K562 (cell line): ENCODE measurements at regions not wholly inside any gene's neighbourhood (a gene's known extent, or its start where the extent isn't known, plus 50 kb on each side); places are given as distances from the start of the nearest gene placed in this dataset.

ENCODE experiments used
- CUX1 ChIP-seq: fragments of 200-800 bp; sonication (Bioruptor generic); IDR thresholded peaks from 2 replicates; pipeline ENCODE4 v1.6.1; 2016; ENCODE audit warnings: missing genetic modification characterization, missing compliant biosample characterization
- HNRNPL ChIP-seq: fragments of 200-400 bp; formaldehyde crosslinking; IDR thresholded peaks from 2 replicates; pipeline ENCODE4 v1.6.1; 2017; ENCODE audit warnings: low read depth, mild to moderate bottlenecking, low read length
- MITF ChIP-seq: IDR thresholded peaks from 2 replicates; pipeline ENCODE4 v1.6.1; 2014; ENCODE audit warnings: antibody characterized with exemption
- ZNF277 ChIP-seq: fragments of 250-450 bp; sonication (Bioruptor Pico); IDR thresholded peaks from 2 replicates; pipeline ENCODE4 v1.8.0; 2022; ENCODE audit warnings: inconsistent platforms, mild to moderate bottlenecking, moderate library complexity, borderline replicate concordance
- ZNF280A ChIP-seq: fragments of 450-650 bp; IDR thresholded peaks from 2 replicates; pipeline ENCODE4 v1.6.1; 2018; ENCODE audit warnings: mild to moderate bottlenecking, low read depth; ENCODE audit not compliant: partially characterized antibody
- TF ChIP-seq, protein P1 (sequence below): fragments of 200-400 bp; formaldehyde crosslinking; IDR thresholded peaks from 2 replicates; pipeline ENCODE4 v1.6.1; 2017; ENCODE audit warnings: mild to moderate bottlenecking, low read depth, low read length, moderate library complexity
- TF ChIP-seq, protein P2 (sequence below): fragments of 250-450 bp; sonication (Bioruptor Pico); IDR thresholded peaks from 2 replicates; pipeline ENCODE4 v1.8.0; 2021; ENCODE audit warnings: moderate library complexity, mild to moderate bottlenecking, inconsistent platforms
- TF ChIP-seq, protein P3 (sequence below): fragments of 450-650 bp; formaldehyde crosslinking; IDR thresholded peaks from 2 replicates; pipeline ENCODE4 v1.4.0; 2020; ENCODE audit warnings: mild to moderate bottlenecking, moderate library complexity

GRCh38 chr5:148733601-148734438 lies 79.5 kb upstream of the HTR4 start (continued):
- TF ChIP-seq, protein P1, sequence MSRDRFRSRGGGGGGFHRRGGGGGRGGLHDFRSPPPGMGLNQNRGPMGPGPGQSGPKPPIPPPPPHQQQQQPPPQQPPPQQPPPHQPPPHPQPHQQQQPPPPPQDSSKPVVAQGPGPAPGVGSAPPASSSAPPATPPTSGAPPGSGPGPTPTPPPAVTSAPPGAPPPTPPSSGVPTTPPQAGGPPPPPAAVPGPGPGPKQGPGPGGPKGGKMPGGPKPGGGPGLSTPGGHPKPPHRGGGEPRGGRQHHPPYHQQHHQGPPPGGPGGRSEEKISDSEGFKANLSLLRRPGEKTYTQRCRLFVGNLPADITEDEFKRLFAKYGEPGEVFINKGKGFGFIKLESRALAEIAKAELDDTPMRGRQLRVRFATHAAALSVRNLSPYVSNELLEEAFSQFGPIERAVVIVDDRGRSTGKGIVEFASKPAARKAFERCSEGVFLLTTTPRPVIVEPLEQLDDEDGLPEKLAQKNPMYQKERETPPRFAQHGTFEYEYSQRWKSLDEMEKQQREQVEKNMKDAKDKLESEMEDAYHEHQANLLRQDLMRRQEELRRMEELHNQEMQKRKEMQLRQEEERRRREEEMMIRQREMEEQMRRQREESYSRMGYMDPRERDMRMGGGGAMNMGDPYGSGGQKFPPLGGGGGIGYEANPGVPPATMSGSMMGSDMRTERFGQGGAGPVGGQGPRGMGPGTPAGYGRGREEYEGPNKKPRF: no peak
- TF ChIP-seq, protein P2, sequence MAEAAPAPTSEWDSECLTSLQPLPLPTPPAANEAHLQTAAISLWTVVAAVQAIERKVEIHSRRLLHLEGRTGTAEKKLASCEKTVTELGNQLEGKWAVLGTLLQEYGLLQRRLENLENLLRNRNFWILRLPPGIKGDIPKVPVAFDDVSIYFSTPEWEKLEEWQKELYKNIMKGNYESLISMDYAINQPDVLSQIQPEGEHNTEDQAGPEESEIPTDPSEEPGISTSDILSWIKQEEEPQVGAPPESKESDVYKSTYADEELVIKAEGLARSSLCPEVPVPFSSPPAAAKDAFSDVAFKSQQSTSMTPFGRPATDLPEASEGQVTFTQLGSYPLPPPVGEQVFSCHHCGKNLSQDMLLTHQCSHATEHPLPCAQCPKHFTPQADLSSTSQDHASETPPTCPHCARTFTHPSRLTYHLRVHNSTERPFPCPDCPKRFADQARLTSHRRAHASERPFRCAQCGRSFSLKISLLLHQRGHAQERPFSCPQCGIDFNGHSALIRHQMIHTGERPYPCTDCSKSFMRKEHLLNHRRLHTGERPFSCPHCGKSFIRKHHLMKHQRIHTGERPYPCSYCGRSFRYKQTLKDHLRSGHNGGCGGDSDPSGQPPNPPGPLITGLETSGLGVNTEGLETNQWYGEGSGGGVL: no peak
- TF ChIP-seq, protein P3, sequence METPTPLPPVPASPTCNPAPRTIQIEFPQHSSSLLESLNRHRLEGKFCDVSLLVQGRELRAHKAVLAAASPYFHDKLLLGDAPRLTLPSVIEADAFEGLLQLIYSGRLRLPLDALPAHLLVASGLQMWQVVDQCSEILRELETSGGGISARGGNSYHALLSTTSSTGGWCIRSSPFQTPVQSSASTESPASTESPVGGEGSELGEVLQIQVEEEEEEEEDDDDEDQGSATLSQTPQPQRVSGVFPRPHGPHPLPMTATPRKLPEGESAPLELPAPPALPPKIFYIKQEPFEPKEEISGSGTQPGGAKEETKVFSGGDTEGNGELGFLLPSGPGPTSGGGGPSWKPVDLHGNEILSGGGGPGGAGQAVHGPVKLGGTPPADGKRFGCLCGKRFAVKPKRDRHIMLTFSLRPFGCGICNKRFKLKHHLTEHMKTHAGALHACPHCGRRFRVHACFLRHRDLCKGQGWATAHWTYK: no peak
- TF ChIP-seq CUX1 (CRISPR knock-in tag) (no peak), HNRNPL (no peak), ZNF277 (CRISPR knock-in tag) (no peak), MITF (no peak), ZNF280A (no peak)
